ENCODE measurements at regions not wholly inside any gene's neighbourhood (a gene's known extent, or its start where the extent isn't known, plus 50 kb on each side); places are given as distances from the start of the nearest gene placed in this dataset.

DNA sequence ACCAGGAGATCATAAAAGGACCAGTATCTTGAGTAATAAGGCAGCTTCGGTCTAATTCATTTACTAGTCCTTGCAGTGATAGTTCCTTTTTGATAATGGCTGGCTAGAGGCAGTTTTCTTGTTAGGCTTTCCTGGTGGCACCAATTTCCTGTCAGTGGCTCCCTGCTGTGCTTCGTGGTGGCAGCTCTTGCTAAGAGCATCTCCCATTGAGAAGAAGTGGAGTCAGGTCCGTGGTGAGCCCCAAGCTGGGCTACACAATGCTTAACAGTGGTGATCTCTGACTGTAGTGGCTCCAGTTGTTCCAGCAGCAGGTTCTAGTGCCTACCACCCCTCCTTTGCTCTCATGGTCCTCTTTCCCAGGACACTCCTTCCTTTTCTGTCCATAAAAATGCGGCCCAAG, 111.2 kb downstream of the RAP2B start (continued):
- TF ChIP-seq, protein P1, sequence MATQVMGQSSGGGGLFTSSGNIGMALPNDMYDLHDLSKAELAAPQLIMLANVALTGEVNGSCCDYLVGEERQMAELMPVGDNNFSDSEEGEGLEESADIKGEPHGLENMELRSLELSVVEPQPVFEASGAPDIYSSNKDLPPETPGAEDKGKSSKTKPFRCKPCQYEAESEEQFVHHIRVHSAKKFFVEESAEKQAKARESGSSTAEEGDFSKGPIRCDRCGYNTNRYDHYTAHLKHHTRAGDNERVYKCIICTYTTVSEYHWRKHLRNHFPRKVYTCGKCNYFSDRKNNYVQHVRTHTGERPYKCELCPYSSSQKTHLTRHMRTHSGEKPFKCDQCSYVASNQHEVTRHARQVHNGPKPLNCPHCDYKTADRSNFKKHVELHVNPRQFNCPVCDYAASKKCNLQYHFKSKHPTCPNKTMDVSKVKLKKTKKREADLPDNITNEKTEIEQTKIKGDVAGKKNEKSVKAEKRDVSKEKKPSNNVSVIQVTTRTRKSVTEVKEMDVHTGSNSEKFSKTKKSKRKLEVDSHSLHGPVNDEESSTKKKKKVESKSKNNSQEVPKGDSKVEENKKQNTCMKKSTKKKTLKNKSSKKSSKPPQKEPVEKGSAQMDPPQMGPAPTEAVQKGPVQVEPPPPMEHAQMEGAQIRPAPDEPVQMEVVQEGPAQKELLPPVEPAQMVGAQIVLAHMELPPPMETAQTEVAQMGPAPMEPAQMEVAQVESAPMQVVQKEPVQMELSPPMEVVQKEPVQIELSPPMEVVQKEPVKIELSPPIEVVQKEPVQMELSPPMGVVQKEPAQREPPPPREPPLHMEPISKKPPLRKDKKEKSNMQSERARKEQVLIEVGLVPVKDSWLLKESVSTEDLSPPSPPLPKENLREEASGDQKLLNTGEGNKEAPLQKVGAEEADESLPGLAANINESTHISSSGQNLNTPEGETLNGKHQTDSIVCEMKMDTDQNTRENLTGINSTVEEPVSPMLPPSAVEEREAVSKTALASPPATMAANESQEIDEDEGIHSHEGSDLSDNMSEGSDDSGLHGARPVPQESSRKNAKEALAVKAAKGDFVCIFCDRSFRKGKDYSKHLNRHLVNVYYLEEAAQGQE (IDR thresholded peaks at IDR 0.05; ENCODE audit: low read depth), result no peak
- TF ChIP-seq FOSL1 (IDR thresholded peaks at IDR 0.05; ENCODE audit: low read depth) (no peak), POLR2A (IDR thresholded peaks at IDR 0.05; ENCODE audit: borderline replicate concordance, extremely low read depth, insufficient read depth, insufficient read length) (no peak), SP1 (IDR thresholded peaks at IDR 0.05; ENCODE audit: low read depth) (no peak), POLR2AphosphoS5 (IDR thresholded peaks at IDR 0.05; ENCODE audit: low read depth, low read length) (no peak), EZH2phosphoT487 (IDR thresholded peaks at IDR 0.05; ENCODE audit: borderline replicate concordance) (no peak)
- TF ChIP-seq, protein P2, sequence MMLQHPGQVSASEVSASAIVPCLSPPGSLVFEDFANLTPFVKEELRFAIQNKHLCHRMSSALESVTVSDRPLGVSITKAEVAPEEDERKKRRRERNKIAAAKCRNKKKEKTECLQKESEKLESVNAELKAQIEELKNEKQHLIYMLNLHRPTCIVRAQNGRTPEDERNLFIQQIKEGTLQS (IDR thresholded peaks at IDR 0.05), result no peak

DNA sequence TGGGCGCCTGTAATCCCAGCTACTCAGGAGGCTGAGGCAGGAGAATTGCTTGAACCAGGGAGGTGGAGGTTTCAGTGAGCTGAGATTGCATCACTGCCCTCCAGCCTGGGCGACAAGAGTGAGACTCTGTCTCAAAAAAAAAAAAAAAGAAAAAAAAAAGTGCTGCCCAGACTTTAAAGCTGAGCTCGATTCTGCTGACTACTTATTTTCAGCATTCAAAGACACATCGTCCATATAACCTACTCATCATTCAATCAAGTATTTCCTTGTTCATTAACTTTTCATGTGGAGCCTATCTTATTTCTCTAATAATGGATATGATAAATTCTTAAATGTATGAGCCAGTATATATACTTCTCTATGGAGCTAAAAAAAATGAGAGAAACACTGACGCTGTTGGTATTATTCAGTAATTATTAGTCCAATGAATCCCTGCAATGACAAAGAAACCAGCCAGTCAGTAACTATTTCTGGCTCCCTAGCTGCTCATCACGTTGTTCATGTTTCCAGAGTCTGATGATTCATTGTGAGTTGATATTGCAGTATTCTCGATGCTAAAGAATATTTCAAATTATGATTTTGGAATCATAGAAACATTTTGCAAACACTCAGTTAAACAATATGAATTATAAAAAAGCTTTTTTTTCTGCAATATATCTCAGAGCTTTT, 111.9 kb downstream of the RAP2B start:
- H3K9me2 ChIP-seq (ENCODE audit: insufficient read depth), result no peaks in the 10 kb centered on the region
- no peaks in the 10 kb centered on the region for H3K27me3 ChIP-seq (ENCODE audit: insufficient read depth, low read length)
- BruUV-seq (replicated peaks), result no TSS peak
- H3K36me3 ChIP-seq (ENCODE audit: control insufficient read depth in 1 of 2, insufficient read depth in 2 of 2, low read length in 2 of 2), result no peaks in the 10 kb centered on the region
- no peaks in the 10 kb centered on the region for H3K79me2 ChIP-seq (ENCODE audit: insufficient read depth, low read length)
- H3K9me3 ChIP-seq (ENCODE audit: control insufficient read depth in 1 of 2, insufficient read depth in 1 of 2, low read depth in 1 of 2, low read length in 2 of 2), result no peaks in the 10 kb centered on the region
- no peak overlapping the region for H2AFZ ChIP-seq (ENCODE audit: low read depth, low read length, poor library complexity, severe bottlenecking)
- ATAC-seq, result no peak
- no peak overlapping the region for H3K9ac ChIP-seq (ENCODE audit: low read length)
- ChIA-PET POLR2A (no interaction called here), RAD21 (ENCODE audit: low non-redundant PET in 1 of 2, low total read pairs in 2 of 2, uncharacterized antibody in 2 of 2, unreplicated experiment in 2 of 2) (no interaction called here), CTCF (no interaction called here)
- DNase-seq (ENCODE audit: low read depth, low spot score), result no peak
- H3K4me2 ChIP-seq (ENCODE audit: low read length), result no peak overlapping the region
- H3K4me3 ChIP-seq (replicated peaks in 1 of 2; ENCODE audit: low read depth in 1 of 2, low read length in 2 of 2), result no peak overlapping the region
- no peaks in the 10 kb centered on the region for H4K20me1 ChIP-seq (ENCODE audit: insufficient read depth)
- H3K27ac ChIP-seq (ENCODE audit: low read depth, low read length), result no peak overlapping the region
- no peaks in the 10 kb centered on the region for H3K4me1 ChIP-seq (ENCODE audit: control insufficient read depth in 1 of 2, insufficient read depth in 2 of 2, low read length in 2 of 2)
- TF ChIP-seq CBX3 (IDR thresholded peaks at IDR 0.05; ENCODE audit: low read depth), result no peak
- TF ChIP-seq, protein P2 (IDR thresholded peaks at IDR 0.05), result no peak
- TF ChIP-seq RAD21 (IDR thresholded peaks at IDR 0.05; ENCODE audit: low read depth), result no peak
- TF ChIP-seq EGR1 (IDR thresholded peaks at IDR 0.05; ENCODE audit: low read depth), result no peak
- intact Hi-C loops (cut with micrococcal nuclease), result no loop called here

Measured in HCT116 (cell line).